ENCODE measurements at regions not wholly inside any gene's neighbourhood (a gene's known extent, or its start where the extent isn't known, plus 50 kb on each side); places are given as distances from the start of the nearest gene placed in this dataset.

DNA sequence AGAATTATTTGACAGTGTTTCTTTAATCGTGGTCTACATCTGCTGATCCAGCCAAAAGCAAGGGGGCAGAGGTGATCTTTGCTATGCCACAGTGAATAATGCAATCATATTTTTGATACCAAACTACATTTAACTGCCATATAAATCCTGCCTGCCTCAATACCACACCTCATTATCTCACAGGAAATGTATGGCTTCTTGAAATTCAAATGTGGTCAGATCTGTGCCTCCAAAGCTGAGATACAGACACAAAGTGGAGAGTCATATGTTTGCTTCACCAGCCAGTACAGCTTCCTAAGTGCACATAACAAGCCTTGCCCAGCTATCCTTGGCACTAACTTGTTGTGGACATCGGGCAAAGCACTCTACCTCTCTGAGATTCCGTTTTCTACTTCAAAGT is 250.0 kb upstream of the NFIA start (continued):
- TF ChIP-seq, protein P1, sequence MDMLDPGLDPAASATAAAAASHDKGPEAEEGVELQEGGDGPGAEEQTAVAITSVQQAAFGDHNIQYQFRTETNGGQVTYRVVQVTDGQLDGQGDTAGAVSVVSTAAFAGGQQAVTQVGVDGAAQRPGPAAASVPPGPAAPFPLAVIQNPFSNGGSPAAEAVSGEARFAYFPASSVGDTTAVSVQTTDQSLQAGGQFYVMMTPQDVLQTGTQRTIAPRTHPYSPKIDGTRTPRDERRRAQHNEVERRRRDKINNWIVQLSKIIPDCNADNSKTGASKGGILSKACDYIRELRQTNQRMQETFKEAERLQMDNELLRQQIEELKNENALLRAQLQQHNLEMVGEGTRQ (CRISPR knock-in tag; IDR thresholded peaks at IDR 0.05), result no peak

- H3K4me1 Mint-ChIP-seq, result peaks cover 19% of the 10 kb centered on the region
These were observed 250.6 kb upstream of the NFIA start for GRCh38 chr1:60831780-60832179.

GRCh38 chr1:60828944-60829343 is 253.4 kb upstream of the NFIA start:
- no peak for DNase-seq (ENCODE audit: low spot score)
- peaks cover 19% of the 10 kb centered on the region for H3K4me1 Mint-ChIP-seq
- CTCF ChIA-PET, result no interaction called here

More at GRCh38 chr1:60831780-60832179, 250.6 kb upstream of the NFIA start:
- ChIA-PET POLR2A (no interaction called here), CTCF (interaction anchor here (1.2 kb wide), 1 partner anchor 675 kb away, joined by 3 read pairs; no protein-coding TSS in a partner anchor)
- H3K27ac Mint-ChIP-seq, result no peak overlapping the region
- TF ChIP-seq MAX (CRISPR knock-in tag; IDR thresholded peaks at IDR 0.05) (no peak), SMAD3 (CRISPR knock-in tag; IDR thresholded peaks at IDR 0.05; ENCODE audit: borderline replicate concordance) (no peak), ZNF423 (CRISPR knock-in tag; IDR thresholded peaks at IDR 0.05) (no peak)
- TF ChIP-seq, protein P2, sequence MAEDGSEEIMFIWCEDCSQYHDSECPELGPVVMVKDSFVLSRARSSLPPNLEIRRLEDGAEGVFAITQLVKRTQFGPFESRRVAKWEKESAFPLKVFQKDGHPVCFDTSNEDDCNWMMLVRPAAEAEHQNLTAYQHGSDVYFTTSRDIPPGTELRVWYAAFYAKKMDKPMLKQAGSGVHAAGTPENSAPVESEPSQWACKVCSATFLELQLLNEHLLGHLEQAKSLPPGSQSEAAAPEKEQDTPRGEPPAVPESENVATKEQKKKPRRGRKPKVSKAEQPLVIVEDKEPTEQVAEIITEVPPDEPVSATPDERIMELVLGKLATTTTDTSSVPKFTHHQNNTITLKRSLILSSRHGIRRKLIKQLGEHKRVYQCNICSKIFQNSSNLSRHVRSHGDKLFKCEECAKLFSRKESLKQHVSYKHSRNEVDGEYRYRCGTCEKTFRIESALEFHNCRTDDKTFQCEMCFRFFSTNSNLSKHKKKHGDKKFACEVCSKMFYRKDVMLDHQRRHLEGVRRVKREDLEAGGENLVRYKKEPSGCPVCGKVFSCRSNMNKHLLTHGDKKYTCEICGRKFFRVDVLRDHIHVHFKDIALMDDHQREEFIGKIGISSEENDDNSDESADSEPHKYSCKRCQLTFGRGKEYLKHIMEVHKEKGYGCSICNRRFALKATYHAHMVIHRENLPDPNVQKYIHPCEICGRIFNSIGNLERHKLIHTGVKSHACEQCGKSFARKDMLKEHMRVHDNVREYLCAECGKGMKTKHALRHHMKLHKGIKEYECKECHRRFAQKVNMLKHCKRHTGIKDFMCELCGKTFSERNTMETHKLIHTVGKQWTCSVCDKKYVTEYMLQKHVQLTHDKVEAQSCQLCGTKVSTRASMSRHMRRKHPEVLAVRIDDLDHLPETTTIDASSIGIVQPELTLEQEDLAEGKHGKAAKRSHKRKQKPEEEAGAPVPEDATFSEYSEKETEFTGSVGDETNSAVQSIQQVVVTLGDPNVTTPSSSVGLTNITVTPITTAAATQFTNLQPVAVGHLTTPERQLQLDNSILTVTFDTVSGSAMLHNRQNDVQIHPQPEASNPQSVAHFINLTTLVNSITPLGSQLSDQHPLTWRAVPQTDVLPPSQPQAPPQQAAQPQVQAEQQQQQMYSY (CRISPR knock-in tag; IDR thresholded peaks at IDR 0.05), result no peak
- H3K36me3 Mint-ChIP-seq, result no peaks in the 10 kb centered on the region; the same call in 1 of the 2 replicates
- no peaks in the 10 kb centered on the region for H3K27me3 Mint-ChIP-seq (ENCODE audit: low read depth)
- no peak for ATAC-seq
- DNase-seq (ENCODE audit: low spot score), result no peak
- peaks cover 6% of the 10 kb centered on the region for H3K9me3 Mint-ChIP-seq
- H3K4me3 Mint-ChIP-seq, result no peak overlapping the region

More at GRCh38 chr1:60828944-60829343, 253.4 kb upstream of the NFIA start:
- peaks cover 5% of the 10 kb centered on the region for H3K36me3 Mint-ChIP-seq
- H3K27ac Mint-ChIP-seq, result no peak overlapping the region
- POLR2A ChIA-PET, result no interaction called here
- no peaks in the 10 kb centered on the region for H3K27me3 Mint-ChIP-seq (ENCODE audit: low read depth)
- TF ChIP-seq, protein P1 (CRISPR knock-in tag; IDR thresholded peaks at IDR 0.05), result no peak
- TF ChIP-seq OVOL2 (CRISPR knock-in tag; IDR thresholded peaks at IDR 0.05; ENCODE audit: borderline replicate concordance) (no peak), MYBL2 (CRISPR knock-in tag; IDR thresholded peaks at IDR 0.05) (no peak), GTF2I (CRISPR knock-in tag; conservative IDR thresholded peaks at IDR 0.05) (no peak), ZNF121 (CRISPR knock-in tag; IDR thresholded peaks at IDR 0.05) (no peak)
- TF ChIP-seq, protein P3, sequence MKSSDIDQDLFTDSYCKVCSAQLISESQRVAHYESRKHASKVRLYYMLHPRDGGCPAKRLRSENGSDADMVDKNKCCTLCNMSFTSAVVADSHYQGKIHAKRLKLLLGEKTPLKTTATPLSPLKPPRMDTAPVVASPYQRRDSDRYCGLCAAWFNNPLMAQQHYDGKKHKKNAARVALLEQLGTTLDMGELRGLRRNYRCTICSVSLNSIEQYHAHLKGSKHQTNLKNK (CRISPR knock-in tag; IDR thresholded peaks at IDR 0.05), result no peak
- TF ChIP-seq, protein P4, sequence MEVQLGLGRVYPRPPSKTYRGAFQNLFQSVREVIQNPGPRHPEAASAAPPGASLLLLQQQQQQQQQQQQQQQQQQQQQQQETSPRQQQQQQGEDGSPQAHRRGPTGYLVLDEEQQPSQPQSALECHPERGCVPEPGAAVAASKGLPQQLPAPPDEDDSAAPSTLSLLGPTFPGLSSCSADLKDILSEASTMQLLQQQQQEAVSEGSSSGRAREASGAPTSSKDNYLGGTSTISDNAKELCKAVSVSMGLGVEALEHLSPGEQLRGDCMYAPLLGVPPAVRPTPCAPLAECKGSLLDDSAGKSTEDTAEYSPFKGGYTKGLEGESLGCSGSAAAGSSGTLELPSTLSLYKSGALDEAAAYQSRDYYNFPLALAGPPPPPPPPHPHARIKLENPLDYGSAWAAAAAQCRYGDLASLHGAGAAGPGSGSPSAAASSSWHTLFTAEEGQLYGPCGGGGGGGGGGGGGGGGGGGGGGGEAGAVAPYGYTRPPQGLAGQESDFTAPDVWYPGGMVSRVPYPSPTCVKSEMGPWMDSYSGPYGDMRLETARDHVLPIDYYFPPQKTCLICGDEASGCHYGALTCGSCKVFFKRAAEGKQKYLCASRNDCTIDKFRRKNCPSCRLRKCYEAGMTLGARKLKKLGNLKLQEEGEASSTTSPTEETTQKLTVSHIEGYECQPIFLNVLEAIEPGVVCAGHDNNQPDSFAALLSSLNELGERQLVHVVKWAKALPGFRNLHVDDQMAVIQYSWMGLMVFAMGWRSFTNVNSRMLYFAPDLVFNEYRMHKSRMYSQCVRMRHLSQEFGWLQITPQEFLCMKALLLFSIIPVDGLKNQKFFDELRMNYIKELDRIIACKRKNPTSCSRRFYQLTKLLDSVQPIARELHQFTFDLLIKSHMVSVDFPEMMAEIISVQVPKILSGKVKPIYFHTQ (CRISPR knock-in tag; IDR thresholded peaks at IDR 0.05), result no peak
- no peak overlapping the region for H3K4me3 Mint-ChIP-seq
- H3K9me3 Mint-ChIP-seq, result peaks cover 14% of the 10 kb centered on the region
- no peak for ATAC-seq
